ENCODE measurements at regions not wholly inside any gene's neighbourhood (a gene's known extent, or its start where the extent isn't known, plus 50 kb on each side); places are given as distances from the start of the nearest gene placed in this dataset.

GRCh38 chr6:15880262-15880973 is 217.6 kb upstream of the DTNBP1 start:
- no peak for DNase-seq (ENCODE audit: low read depth, low spot score)
- in situ Hi-C loops (cut with HindIII; ENCODE audit: low pct_unique_long_range_greater_than_20kb, low sequenced_read_pairs), result no loop called here

DNA sequence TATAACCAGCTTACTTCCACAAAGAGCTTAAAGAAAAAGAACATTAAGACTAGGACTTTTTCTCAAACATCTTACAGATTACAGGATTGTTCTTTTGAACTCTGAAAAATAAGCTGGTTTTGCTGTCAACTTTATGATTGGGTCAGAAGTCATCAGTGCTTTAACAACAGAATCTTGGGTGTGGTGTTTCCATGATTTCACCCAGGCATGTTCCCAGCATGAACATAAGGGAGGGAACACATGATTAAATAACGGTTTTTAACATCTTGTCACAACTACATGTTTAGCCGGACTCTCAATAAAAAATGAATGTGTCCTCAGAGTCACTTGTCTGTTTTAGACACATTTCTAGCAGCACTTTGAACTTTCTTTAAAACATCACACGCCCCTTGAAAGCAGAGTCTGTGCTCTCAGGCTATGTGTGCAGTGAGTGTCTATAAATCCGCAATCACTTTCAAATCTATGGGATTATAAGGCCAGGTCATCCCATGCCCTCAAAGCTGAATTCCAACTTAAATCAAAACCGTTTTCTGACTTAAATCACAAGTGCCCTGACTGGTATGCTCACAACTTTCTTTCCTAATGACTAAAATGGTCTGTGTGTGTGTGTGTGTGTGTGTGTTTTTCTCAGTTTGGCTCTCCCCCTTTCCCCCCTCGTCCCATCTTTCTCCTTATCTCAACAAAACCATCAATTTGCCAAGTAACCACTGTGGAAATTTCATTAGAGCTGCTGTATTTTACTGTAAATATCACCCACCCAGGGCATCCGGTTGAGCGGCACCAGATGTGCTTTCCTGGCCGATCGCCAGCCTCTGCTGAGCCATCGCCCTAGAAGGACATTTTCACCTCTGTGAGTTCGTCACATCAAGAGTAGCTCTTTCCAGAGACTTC is 216.8 kb upstream of the DTNBP1 start:
- in situ Hi-C loops (cut with HindIII; ENCODE audit: low pct_unique_long_range_greater_than_20kb, low sequenced_read_pairs), result no loop called here
- no peak for DNase-seq (ENCODE audit: low read depth, low spot score)

DNA sequence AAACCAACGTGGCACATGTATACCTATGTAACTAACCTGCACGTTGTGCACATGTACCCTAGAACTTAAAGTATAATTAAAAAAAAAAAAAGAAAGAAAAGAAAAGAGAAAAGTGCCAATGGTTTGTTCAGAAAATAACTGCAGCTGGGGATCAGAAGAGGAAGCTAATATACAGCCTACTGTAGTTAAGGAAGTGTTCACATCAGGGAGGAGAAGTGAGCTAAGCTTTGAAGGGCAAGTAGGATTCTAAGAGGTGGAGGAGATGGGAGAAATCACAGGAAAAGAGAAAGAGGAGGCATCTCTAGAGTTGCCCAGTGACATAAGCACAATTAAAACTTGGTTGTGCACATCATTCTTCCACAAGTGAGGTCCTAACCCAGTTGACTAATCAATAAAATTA is 214.4 kb upstream of the DTNBP1 start:
- DNase-seq (ENCODE audit: low read depth, low spot score), result no peak
- in situ Hi-C loops (cut with HindIII; ENCODE audit: low pct_unique_long_range_greater_than_20kb, low sequenced_read_pairs), result no loop called here

DNA sequence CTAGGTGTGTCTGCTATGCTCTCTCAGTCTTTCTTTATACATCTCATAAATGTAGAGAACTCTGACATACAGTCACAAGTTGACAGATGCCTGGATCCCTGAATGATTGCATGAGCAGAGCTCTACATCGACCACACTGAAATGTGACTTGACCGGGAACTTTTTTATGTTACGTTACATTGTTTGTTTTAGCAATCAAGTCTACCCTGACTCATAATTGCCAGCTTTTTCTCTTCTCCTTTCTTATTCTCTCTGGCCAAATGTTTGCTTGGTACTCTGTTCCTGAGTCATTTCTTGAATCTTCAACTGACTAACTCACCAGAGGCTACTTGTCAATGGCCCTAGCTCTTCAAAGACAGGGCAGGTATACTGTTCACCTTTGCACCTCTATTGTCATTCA is 213.6 kb upstream of the DTNBP1 start:
- DNase-seq (ENCODE audit: low read depth, low spot score), result no peak
- in situ Hi-C loops (cut with HindIII; ENCODE audit: low pct_unique_long_range_greater_than_20kb, low sequenced_read_pairs), result no loop called here

DNA sequence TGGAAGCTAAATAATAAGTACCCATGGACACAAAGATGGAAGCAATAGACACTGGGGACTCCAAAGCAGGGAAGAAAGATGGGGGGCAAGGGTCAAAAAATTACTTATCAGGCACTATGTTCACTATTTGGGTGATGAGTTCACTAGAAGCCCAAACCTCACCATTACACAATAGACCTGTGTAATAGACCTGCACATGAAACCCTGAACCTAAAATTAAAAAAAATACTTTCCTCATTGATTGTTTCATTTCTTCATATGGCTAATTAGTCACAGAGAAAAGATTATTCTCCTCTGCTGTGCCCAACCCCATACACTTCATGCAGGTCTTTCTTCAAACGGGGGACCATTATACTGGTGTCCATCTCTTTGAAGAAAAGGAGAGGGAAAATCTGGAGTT is 213.0 kb upstream of the DTNBP1 start:
- in situ Hi-C loops (cut with HindIII; ENCODE audit: low pct_unique_long_range_greater_than_20kb, low sequenced_read_pairs), result no loop called here
- DNase-seq (ENCODE audit: low read depth, low spot score), result no peak

DNA sequence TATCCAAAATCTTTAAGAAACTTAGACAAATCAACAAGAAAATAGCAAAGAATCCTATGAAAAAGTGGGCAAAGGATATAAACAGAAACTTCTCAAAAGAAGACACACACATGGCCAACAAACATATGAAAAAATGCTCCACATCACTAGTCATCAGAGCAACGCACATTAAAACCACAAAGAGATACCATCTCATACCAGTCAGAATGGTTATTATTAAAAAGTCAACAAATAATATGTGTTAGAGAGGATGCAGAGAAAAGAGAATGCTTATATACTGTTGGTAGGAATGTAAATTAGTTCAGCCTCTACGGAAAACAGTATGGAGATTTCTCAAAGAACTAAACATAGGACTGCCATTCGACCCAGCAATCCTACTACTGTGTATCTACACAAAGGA is 212.0 kb upstream of the DTNBP1 start:
- DNase-seq (ENCODE audit: low read depth, low spot score), result no peak

GRCh38 chr6:15874326-15874725 is 211.5 kb upstream of the DTNBP1 start:
- no peak for DNase-seq (ENCODE audit: low read depth, low spot score)
- in situ Hi-C loops (cut with HindIII; ENCODE audit: low pct_unique_long_range_greater_than_20kb, low sequenced_read_pairs), result no loop called here

More for the DNA sequence above, 212.0 kb upstream of the DTNBP1 start:
- in situ Hi-C loops (cut with HindIII; ENCODE audit: low pct_unique_long_range_greater_than_20kb, low sequenced_read_pairs), result no loop called here

DNA sequence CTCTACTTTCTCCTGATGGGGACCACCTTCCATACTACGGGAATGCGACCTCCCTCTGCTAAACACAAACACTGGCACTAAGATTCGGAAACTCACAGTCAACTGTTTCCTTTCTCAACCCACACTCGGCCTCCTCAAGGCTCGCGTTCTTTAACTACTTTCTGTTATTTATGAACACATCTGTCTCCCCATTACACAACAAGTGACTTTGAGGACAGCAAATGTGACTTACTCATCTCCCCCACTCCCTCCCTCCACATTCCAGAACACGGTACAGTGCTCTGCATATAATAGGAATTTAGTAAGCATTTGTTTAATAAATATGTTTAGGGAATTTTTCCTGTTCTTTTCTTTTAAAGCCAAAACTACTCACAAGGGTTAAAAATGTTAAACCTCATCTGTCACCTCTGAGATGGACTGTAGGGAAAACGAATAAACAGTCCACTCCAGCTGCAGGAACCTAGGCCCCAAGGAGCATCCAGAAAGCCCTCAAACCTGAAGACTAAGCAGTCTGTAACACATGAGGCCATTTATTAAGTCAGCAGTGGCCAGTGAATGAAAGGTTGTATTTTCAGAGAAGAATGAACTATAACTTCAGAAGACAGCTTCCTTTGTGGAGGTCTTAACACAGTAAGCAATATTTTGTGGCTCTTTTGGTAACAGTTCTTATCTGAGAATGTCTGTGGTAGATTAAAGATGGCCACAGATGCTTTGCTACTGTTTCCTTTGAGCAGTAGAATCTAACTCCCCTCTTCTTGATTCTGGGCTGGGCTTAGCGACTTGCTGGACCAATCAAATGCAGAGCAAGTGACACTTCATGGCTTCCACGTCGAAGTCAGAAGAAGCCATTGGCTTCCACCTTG is 209.6 kb upstream of the DTNBP1 start:
- in situ Hi-C loops (cut with HindIII; ENCODE audit: low pct_unique_long_range_greater_than_20kb, low sequenced_read_pairs), result no loop called here
- peak; percentile 72 for DNase-seq (ENCODE audit: low read depth, low spot score)

DNA sequence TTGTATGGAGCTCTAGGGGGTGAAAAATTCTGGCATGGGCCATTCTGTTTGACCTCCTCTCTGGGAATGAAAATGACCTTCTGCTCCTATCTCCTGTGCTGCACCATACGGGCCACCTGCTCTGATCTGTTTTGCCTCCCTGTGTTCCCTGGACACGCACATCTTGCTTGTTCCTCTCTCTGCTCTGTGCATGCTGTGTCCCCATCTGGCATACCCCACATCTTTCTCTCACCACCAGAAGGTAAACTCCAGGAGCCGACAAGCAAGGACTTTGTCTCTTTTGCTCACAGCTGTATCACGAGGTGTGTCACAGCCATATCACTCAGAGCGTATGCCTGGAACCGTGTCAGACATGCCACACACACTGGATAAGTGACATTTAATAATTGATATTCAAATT is 208.4 kb upstream of the DTNBP1 start:
- in situ Hi-C loops (cut with HindIII; ENCODE audit: low pct_unique_long_range_greater_than_20kb, low sequenced_read_pairs), result no loop called here

DNA sequence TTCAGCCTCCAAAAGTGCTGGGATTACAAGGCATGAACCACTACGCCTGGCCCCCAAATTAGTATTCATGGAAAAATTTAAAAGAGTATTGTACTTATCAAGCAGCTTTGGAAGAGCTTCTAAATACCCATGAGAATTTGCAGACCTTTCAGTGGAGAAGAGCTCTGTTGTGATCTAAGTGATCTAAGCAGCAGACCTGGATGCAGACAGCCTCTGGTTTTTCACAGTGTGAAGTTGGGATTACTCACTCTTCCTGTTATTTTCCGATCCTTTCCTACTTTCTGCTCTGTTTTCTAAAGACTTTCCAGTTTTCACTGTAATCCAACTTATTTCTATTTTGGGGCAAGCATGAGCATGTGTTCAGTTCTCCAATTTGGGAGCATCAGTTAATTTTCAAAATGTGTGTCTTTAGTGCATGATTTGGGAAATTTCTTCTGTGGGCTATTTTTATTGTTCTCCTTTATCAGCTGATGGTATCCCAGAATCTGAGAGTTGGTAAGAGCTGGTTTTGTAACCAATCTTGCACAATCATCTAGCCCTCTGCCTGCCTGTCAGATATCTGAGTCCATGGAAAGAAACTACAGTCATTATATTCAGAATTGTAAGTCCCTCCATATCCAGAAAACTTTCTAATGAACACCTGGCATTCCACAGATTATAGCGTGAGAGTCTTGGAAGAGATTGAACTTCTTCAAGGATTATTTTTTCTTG is 207.7 kb upstream of the DTNBP1 start:
- no peak for DNase-seq (ENCODE audit: low read depth, low spot score)

More for the DNA sequence above, 208.4 kb upstream of the DTNBP1 start:
- DNase-seq (ENCODE audit: low read depth, low spot score), result no peak

GRCh38 chr6:15864708-15865062 is 201.9 kb upstream of the DTNBP1 start:
- DNase-seq (ENCODE audit: low read depth, low spot score), result no peak
- in situ Hi-C loops (cut with HindIII; ENCODE audit: low pct_unique_long_range_greater_than_20kb, low sequenced_read_pairs), result no loop called here

More for the DNA sequence above, 207.7 kb upstream of the DTNBP1 start:
- in situ Hi-C loops (cut with HindIII; ENCODE audit: low pct_unique_long_range_greater_than_20kb, low sequenced_read_pairs), result no loop called here

DNA sequence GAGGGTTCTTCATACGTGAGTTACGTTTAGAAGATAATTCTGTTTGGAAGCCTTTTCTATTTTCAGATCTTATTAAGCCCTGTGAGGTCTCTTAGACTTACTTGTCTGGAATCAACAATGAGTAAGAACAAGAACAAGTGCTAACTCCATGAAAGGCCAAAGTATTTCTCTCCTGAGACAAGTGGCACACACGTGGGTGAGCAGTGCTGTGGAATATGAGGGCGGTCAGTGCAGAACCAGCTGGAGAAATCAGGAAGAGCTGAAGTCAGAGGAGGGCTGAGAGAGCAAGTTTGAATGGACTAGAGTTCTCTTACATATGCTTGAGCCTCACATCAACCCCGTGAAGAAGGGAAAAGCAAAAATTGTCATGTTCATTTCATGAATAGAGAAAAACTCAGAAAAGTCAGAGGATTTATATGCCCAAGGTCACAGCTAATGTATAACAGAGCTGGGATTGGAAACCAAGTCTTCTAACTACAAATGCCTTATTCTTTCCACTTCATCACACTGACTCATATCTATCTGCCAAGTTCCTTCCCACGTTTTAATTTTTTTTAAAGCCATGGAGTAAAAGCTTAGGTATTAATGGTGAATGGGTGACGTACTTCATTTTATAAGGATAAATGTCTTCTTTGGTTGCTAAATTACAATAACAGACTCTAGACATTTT is 201.3 kb upstream of the DTNBP1 start:
- DNase-seq (ENCODE audit: low read depth, low spot score), result no peak
- in situ Hi-C loops (cut with HindIII; ENCODE audit: low pct_unique_long_range_greater_than_20kb, low sequenced_read_pairs), result no loop called here

DNA sequence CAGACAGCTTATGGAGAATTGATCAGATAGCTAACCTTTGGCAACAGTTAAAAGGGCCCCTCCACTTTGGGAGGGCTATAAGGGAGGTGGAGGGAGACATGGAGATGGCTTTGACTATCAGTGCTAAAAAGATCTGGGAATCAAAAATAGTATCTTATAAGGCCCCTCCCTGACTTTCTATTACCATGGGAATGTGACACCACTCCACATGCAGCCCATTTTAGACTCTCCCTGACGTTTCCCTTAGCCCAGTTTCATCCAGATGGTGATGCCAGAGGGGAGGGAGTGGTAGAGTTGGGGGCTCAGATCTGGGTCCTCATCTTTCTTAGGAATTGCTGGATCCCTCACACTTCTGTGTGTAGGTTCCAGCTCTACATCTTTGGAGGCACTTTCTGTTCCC is 200.0 kb upstream of the DTNBP1 start:
- DNase-seq (ENCODE audit: low read depth, low spot score), result no peak
- in situ Hi-C loops (cut with HindIII; ENCODE audit: low pct_unique_long_range_greater_than_20kb, low sequenced_read_pairs), result no loop called here

DNA sequence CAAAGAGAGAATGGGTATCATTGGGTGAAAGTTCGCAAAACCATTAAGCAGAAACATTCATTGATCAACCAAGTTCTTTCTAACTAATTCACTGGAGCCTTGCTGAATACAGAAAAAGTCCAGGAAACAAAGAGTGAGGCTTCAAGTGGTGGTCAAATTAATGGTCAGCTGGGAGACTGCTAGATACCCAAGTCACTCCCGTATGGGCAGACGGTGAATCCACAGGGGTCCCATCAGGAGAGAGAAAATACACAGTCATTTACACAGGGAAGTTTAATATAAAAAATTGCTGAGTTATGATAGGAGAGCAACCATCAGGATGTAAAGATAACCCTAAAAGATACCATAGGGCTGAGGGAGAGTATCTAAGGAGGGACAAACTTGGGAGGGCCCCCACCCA is 198.7 kb upstream of the DTNBP1 start:
- no peak for DNase-seq (ENCODE audit: low read depth, low spot score)
- in situ Hi-C loops (cut with HindIII; ENCODE audit: low pct_unique_long_range_greater_than_20kb, low sequenced_read_pairs), result no loop called here

DNA sequence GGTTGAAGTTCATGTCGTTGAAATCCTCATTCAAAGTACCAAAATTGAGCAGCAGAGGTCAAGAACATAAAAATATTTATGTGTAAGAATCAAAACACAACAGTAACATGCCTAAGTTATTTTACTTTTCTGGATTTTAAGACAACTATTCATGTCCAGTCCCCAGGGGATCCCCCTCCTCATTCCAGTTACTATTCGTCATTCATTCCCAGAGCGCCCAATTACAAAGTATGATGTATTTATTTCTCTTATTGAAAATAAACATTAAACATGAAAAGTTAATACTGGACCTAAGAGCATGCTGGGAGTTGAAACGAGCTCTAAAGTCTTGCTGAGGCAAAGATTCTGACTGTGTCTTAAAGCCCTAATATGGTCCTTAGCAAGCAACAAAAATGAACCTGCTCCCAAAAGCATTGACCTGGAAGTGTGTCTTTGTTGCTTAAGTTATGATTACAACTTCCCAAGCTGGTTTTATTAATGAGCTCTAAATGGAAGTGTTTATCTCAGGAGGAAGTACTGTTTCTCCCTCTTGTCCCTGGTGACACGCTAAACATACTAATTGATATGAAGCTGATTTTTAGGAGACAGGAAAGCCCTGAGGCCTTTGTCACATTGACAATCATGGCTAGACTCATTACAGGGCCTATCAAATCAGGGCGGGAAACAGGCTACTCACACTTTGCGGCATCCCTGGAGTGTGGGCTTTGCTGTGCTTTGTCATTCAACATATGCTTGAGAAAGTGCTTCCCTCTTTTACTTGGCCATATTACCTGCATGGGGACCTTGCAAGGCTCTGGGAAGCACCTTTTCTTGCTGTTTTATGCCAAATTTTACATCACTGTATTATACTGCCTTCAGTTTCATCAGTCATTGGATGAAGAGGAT is 192.2 kb upstream of the DTNBP1 start:
- in situ Hi-C loops (cut with HindIII; ENCODE audit: low pct_unique_long_range_greater_than_20kb, low sequenced_read_pairs), result no loop called here
- no peak for DNase-seq (ENCODE audit: low read depth, low spot score)

DNA sequence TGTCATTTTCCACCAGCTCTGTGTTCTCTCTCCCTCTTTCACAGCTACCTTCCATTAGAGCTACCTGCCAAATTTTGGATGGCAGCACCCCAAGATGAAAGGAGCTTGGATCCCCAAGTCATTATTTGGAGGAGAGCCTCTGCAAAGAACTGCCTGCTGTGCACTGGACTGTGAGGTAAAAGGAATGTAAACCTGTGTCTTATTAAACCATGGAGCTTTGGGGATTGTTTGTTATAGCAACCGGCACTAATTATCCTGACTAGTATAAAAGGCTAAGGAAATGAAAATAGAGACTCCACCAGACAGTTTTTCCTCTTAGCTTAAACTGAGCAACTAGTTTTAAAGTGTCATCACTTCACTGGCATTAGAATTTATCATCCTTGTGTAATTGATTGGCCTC is 191.6 kb upstream of the DTNBP1 start:
- no peak for DNase-seq (ENCODE audit: low read depth, low spot score)

More for the DNA sequence above, 191.6 kb upstream of the DTNBP1 start:
- in situ Hi-C loops (cut with HindIII; ENCODE audit: low pct_unique_long_range_greater_than_20kb, low sequenced_read_pairs), result no loop called here
